IgD-negative memory B cell (primary cell): ENCODE measurements at regions not wholly inside any gene's neighbourhood (a gene's known extent, or its start where the extent isn't known, plus 50 kb on each side); places are given as distances from the start of the nearest gene placed in this dataset.

Experiments used
- H3K27ac Mint-ChIP-seq, 3 donors: one replicate each; pipeline ENCODE4 v1.8.0; 2020 to 2022; ENCODE audit warnings: mild to moderate bottlenecking in 3 of 3, mixed read lengths in 3 of 3, moderate library complexity in 1 of 3
- H3K27me3 Mint-ChIP-seq: one replicate; pipeline ENCODE4 v1.8.0; 2021; ENCODE audit warnings: mixed read lengths
- H3K36me3 Mint-ChIP-seq: one replicate; pipeline ENCODE4 v1.8.0; 2020; ENCODE audit warnings: mild to moderate bottlenecking, mixed read lengths
- H3K4me1 Mint-ChIP-seq, 3 donors: one replicate each; pipeline ENCODE4 v1.8.0; 2020 to 2022; ENCODE audit warnings: mixed read lengths in 3 of 3, mild to moderate bottlenecking in 1 of 3
- H3K4me3 Mint-ChIP-seq, 4 donors: one replicate each; pipeline ENCODE4 v1.8.0; 2020 to 2022; ENCODE audit warnings: mild to moderate bottlenecking in 4 of 4, mixed read lengths in 4 of 4, moderate library complexity in 3 of 4
- H3K9me3 Mint-ChIP-seq, 3 donors: one replicate each; pipeline ENCODE4 v1.8.0; 2020 to 2021; ENCODE audit warnings: mixed read lengths in 3 of 3, mild to moderate bottlenecking in 1 of 3

DNA sequence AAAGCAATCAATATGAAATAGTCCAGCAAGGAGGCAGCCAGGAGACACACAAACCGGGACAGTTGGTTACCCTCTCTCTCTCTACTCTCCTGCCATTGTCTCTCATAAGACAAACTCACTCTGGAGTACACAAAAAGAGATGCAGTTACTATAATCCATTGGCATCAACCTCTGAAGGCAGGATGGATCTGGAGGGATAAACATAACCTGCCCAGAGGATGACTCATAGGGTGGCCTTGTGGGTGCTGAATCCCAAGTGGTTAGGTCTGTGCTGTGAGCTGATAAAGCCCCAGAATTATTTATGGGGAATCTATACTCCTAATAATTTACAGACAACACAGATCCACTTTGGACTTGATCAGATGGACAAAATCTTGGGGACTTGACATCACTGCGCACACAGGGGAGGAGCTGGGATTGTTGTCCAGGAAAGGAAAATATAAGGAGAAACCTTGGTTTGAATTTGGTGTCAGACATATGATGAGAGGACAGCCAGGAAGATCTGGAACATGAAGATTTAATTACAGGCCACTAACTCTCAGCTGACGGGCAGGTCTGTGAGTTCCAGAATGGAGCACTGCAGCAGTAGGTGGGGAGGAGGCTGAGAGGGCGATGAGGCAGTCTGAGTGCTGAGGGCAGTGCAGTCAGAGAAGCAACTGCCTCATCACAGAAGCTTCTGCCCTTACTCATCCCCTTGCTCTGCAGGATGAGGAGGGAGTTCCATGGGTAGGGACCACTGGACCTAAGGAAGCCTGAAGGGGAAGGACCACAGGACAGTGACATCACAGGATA, 113.9 kb upstream of the PRSS58 start:
- H3K4me1 Mint-ChIP-seq: no peaks in the 10 kb centered on the region
- H3K27me3 Mint-ChIP-seq: peaks cover 8% of the 10 kb centered on the region
- no peaks in the 10 kb centered on the region for H3K36me3 Mint-ChIP-seq
- peaks cover under 1 to 11% (median 9%) of the 10 kb centered on the region in 3 donors for H3K9me3 Mint-ChIP-seq
- no peak overlapping the region for H3K27ac Mint-ChIP-seq
- no peak overlapping the region for H3K4me3 Mint-ChIP-seq

DNA sequence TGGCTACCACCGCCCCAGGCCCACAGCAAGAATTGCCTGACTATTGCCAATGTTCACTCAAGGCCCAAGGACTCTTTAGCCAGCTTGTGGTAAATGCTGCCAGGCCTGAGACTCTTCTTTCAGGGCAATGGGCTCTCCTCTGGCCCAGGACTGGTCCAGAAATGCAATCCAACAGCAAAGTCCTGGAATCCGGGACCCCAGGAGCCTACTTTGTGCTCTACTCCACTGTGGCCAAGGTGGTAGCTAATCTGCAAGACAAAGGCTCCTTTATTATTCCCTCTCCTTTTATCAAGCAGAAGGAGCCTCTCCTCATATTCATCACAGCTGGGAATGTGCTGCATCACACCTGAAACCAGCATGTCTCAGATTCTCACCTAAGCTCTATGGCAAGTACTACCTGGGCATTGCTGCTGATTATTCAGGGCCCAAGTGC, 107.6 kb upstream of the PRSS58 start:
- no peak overlapping the region for H3K4me3 Mint-ChIP-seq
- H3K27ac Mint-ChIP-seq: no peak overlapping the region
- peaks cover 1% of the 10 kb centered on the region for H3K36me3 Mint-ChIP-seq
- peaks cover under 1% of the 10 kb centered on the region for H3K27me3 Mint-ChIP-seq
- peaks cover 1 to 15% (median 14%) of the 10 kb centered on the region in 3 donors for H3K9me3 Mint-ChIP-seq
- no peaks in the 10 kb centered on the region for H3K4me1 Mint-ChIP-seq

DNA sequence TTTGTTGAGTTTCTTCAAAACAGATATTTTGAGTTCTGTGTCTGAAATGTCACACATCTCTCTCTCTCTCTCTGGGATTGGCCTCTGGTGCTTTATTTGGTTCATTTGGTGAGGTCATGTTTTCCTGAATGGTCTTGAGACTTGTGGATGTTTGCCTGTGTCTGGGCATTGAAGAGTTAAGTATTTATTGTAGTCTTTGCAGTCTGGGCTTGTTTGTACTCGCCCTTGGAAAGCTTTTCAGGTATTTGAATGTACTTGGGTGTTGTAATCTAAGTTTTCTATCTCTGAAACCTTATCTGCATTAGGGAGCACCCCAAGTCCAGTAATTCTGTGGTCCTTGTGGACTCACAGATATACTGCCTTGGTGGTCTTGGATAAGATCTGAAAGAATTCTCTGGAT, 106.7 kb upstream of the PRSS58 start:
- Mint-ChIP-seq H3K36me3 (peaks cover 1% of the 10 kb centered on the region), H3K4me1 (no peaks in the 10 kb centered on the region), H3K27ac (no peak overlapping the region), H3K4me3 (no peak overlapping the region), H3K9me3 (peaks cover 1 to 15% (median 12%) of the 10 kb centered on the region in 3 donors), H3K27me3 (no peaks in the 10 kb centered on the region)

DNA sequence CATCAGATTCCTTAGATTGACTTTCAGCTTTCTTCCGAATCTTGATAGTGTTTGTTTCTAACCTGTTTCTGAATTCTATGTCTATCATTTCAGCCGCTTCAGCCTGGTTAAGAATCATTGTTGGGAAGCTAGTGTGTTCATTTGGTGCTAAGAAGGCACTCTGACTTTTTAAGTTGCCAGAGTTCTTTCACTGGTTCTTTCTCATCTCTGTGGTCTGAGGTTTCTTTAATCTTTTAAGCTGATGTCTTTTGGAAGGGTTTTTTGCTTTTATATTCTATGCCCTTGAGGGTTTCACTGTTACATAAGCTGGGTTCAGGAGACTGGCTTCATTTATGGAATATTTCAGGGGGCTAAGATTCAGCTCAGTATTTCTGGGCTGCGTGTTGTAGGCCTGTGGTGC, 104.5 kb upstream of the PRSS58 start:
- no peak overlapping the region for H3K4me3 Mint-ChIP-seq
- H3K27ac Mint-ChIP-seq: no peak overlapping the region
- peaks cover 1 to 6% (median 3%) of the 10 kb centered on the region in 3 donors for H3K9me3 Mint-ChIP-seq
- no peaks in the 10 kb centered on the region for H3K27me3 Mint-ChIP-seq
- H3K4me1 Mint-ChIP-seq: peaks cover 0 to 2% (median 0%) of the 10 kb centered on the region in 3 donors
- peaks cover 1% of the 10 kb centered on the region for H3K36me3 Mint-ChIP-seq

DNA sequence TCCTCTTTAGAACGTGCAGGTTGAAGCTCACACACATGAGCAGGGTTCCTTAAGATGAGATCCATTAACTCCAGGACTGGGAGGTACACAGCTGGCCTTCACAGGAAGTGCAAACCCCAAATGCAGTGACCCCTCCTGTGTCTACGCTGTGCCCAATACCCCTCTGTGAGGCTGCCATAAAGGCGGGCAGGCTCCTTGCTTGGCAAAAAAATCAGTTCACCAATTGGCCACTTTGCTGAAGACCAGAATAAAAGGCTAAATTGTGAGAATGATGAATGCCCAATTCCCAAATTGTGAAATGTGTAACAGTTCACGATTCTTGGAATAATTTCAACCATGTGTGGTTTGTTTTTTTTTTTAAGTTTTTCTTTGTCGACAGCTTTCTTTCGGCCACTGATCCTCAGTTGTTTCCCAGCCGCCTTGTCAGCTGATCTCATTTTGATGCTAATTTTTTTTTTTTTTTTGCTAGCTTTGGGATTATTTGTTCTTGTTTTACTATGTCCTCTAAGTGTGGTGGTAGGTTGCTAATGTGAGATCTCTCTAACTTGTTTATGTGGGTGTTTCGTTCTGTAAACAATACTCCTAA, 101.9 kb upstream of the PRSS58 start:
- peaks cover 0 to 6% (median 0%) of the 10 kb centered on the region in 3 donors for H3K9me3 Mint-ChIP-seq
- no peaks in the 10 kb centered on the region for H3K27me3 Mint-ChIP-seq
- peaks cover 1% of the 10 kb centered on the region for H3K36me3 Mint-ChIP-seq
- no peak overlapping the region for H3K4me3 Mint-ChIP-seq
- H3K4me1 Mint-ChIP-seq: peaks cover 0 to 2% (median 0%) of the 10 kb centered on the region in 3 donors
- H3K27ac Mint-ChIP-seq: no peak overlapping the region

DNA sequence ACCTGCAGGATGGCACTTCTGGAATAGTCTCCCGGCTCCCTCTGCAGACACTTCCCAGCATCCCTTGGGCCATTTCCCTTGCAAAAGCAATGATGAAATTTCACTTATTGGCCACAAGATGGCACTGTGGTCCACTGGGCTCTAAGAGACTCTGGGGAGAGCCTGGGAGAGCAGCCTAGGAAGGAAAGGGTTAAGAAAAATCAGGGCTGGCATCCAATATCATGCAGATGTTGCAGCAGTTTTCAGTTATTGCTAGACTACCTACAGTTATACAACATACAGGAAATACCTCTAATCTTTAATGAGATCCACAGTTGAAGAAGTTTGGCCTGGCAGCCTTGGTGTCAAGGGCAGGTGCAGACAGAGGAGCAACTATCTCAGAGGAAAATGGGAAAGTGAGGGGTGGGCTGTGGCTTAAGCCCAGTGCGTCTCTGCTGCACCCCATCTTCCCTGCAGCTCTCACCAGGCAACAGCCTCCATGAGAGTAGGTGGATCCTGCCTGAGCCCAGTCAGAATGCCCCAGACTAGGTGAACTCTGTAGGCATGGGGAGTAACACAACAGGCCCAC, 100.2 kb upstream of the PRSS58 start:
- Mint-ChIP-seq H3K36me3 (no peaks in the 10 kb centered on the region), H3K27me3 (peaks cover 2% of the 10 kb centered on the region), H3K27ac (no peak overlapping the region), H3K9me3 (peaks cover 0 to 6% (median 0%) of the 10 kb centered on the region in 3 donors), H3K4me3 (no peak overlapping the region), H3K4me1 (peaks cover 0 to 2% (median 0%) of the 10 kb centered on the region in 3 donors)

DNA sequence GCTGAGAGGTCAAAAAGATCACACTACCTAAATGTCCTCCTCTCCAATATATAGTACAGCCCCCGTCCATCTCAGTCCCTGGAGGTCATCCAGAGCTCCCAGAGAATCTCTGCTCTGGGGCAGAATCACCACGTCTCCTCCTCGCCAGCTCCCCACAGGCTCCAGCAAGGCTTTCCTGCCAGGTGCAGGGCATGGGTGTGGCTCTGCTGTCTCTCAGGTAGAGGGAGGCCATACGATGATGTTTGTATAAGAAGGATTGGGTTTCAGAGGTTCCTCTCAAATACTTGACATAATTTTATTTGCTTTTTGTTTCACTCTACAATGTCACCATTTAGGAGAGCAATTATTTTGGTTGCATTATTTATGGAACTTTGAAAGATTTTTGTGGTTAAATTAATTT, 98.3 kb upstream of the PRSS58 start:
- H3K27me3 Mint-ChIP-seq: peaks cover 2% of the 10 kb centered on the region
- no peaks in the 10 kb centered on the region for H3K36me3 Mint-ChIP-seq
- no peak overlapping the region for H3K4me3 Mint-ChIP-seq
- H3K4me1 Mint-ChIP-seq: peaks cover 0 to 2% (median 0%) of the 10 kb centered on the region in 3 donors
- H3K9me3 Mint-ChIP-seq: peaks cover 0 to under 1% (median 0%) of the 10 kb centered on the region in 3 donors
- H3K27ac Mint-ChIP-seq: no peak overlapping the region

DNA sequence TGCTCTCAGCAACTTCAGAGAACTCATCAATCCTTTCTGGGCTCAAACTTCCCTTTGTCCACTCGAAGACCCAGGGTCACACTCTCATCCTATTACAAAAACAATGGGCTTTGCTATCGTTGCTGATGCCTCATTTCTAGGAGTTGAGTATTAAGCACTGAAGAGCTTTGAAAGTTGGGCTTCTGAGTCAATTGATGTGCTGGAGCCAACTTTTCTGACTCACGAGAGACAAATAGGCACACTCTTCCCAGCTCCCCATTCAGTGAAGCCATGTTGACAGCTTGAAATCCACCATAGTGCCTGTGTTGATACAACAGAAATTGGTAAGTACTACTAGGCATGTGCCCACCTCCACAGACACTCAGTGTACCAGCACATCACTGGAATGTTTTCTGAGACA, 97.5 kb upstream of the PRSS58 start:
- peaks cover 0 to 3% (median 0%) of the 10 kb centered on the region in 3 donors for H3K4me1 Mint-ChIP-seq
- no peaks in the 10 kb centered on the region for H3K9me3 Mint-ChIP-seq
- peaks cover 2% of the 10 kb centered on the region for H3K27me3 Mint-ChIP-seq
- H3K36me3 Mint-ChIP-seq: no peaks in the 10 kb centered on the region
- no peak overlapping the region for H3K4me3 Mint-ChIP-seq
- H3K27ac Mint-ChIP-seq: no peak overlapping the region

DNA sequence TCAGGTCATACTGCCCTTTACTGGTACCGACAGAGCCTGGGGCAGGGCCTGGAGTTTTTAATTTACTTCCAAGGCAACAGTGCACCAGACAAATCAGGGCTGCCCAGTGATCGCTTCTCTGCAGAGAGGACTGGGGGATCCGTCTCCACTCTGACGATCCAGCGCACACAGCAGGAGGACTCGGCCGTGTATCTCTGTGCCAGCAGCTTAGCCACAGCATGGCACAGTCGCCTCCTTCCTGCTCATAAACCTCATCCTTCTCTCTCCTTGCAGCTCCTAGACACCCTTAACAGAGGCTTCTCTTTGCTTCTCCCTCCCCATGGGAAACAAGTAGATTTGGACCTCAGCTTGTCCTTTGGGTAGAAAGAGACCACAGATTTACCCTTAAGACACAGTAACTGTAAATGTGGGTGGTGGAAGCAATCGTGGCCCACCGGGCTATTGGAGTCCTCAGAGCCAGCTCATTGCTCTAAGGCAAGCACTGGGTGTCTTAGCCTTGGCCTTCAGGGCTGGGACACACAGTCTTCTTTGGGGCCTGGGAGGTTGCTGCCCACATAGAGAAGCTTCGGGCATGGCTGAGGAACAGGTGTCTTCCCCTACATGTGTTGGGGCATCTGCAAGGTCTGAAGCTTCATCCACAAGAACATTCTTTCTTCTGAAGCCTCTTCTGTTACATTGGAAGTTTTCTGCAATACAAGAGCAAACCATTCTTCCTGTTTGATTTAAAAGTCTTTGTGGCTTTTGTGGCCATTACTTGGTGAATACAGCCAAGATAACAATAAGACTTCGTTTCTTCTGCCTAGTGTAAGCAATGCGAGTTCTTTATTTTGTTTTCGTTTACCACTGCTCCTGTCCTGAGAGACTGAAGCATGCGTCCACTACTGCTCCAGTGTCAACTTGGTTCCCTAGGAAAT, 95.5 kb upstream of the PRSS58 start:
- peaks cover 0 to 4% (median 0%) of the 10 kb centered on the region in 3 donors for H3K9me3 Mint-ChIP-seq
- H3K36me3 Mint-ChIP-seq: no peaks in the 10 kb centered on the region
- peaks cover 12% of the 10 kb centered on the region for H3K27me3 Mint-ChIP-seq
- peaks cover 0 to 3% (median 0%) of the 10 kb centered on the region in 3 donors for H3K4me1 Mint-ChIP-seq
- H3K4me3 Mint-ChIP-seq: peak overlapping the region in 1 of 4 donors; percentile 0
- no peak overlapping the region for H3K27ac Mint-ChIP-seq

DNA sequence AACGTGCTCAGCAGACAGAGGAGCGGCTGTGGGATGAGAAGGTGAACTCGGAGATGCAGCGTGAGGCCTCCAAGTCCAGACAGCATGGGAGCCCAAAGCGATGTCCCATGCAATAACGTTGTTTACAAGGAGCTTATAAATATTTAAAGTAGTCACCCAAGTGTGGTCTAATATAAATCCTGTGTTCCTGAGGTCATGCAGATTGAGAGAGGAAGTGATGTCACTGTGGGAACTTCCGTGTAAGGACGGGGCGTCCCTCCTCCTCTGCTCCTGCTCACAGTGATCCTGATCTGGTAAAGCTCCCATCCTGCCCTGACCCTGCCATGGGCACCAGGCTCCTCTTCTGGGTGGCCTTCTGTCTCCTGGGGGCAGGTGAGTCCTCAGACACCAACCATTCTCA, 94.7 kb upstream of the PRSS58 start:
- H3K36me3 Mint-ChIP-seq: no peaks in the 10 kb centered on the region
- H3K4me3 Mint-ChIP-seq: no peak overlapping the region

DNA sequence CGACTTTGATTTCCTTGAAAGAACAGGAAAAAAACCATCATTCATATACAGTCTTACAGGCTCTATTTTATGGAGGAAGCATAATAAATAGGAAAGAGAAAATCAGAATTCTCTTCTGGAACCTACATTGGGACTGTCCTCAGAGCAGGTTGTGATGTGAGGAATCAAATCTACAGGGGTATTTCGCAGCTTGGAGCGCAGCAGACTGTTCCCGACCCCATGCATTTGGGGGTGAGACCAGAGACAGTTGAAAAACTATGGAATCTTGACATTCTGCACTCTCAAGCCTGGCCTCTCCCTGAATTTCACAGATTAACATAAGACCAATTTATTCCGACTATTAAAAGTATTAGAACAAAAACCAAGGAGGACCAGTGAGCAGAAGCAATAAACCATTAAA, 93.3 kb upstream of the PRSS58 start:
- Mint-ChIP-seq H3K9me3 (peaks cover 0 to 4% (median 0%) of the 10 kb centered on the region in 3 donors), H3K27ac (no peak overlapping the region), H3K4me3 (no peak overlapping the region), H3K36me3 (no peaks in the 10 kb centered on the region), H3K4me1 (peaks cover 0 to 4% (median 0%) of the 10 kb centered on the region in 3 donors), H3K27me3 (peaks cover 20% of the 10 kb centered on the region)

More for the DNA sequence above, 94.7 kb upstream of the PRSS58 start:
- H3K27me3 Mint-ChIP-seq: peaks cover 17% of the 10 kb centered on the region
- H3K27ac Mint-ChIP-seq: no peak overlapping the region
- H3K4me1 Mint-ChIP-seq: peaks cover 0 to 4% (median 0%) of the 10 kb centered on the region in 3 donors
- H3K9me3 Mint-ChIP-seq: peaks cover 0 to 4% (median 0%) of the 10 kb centered on the region in 3 donors

DNA sequence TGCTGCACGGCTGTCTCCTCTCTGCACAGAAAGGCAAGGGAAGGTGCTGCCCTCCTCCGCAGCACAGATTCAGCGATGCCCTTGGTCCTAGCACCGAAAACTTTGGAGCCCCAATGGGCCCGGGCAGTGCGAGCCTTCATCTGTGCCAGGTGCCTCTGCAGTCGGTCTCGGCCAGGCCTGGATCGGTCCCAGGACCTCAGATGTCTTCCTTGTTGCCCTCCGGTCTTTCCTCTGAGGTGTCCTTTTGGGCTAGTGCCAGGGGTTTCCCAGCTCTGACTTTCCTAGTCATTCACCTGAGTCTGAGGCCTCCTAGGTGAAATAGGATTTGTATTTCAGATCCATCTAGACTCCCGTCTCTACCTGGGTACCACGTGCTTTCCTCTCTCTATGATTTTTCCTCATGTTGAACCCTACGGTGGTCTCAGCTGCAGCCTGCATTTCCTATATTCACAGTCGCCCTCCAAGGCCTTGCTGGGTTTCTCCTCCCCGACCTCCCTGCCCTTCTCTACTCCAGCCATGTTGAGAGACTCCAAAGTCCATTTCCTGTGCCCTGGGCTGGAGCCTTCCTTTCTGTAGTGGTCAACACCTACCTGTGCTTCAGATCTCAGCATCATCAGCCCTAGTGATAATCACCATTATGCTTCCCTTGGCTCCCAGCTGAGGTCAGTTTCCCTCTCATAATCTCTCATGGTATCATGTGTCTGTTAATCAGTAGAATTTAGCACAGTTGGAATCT, 92.0 kb upstream of the PRSS58 start:
- no peak overlapping the region for H3K27ac Mint-ChIP-seq
- peaks cover 24% of the 10 kb centered on the region for H3K27me3 Mint-ChIP-seq
- no peaks in the 10 kb centered on the region for H3K36me3 Mint-ChIP-seq
- no peak overlapping the region for H3K4me3 Mint-ChIP-seq
- peaks cover 0 to 4% (median 0%) of the 10 kb centered on the region in 3 donors for H3K4me1 Mint-ChIP-seq
- peaks cover 0 to 4% (median 0%) of the 10 kb centered on the region in 3 donors for H3K9me3 Mint-ChIP-seq

DNA sequence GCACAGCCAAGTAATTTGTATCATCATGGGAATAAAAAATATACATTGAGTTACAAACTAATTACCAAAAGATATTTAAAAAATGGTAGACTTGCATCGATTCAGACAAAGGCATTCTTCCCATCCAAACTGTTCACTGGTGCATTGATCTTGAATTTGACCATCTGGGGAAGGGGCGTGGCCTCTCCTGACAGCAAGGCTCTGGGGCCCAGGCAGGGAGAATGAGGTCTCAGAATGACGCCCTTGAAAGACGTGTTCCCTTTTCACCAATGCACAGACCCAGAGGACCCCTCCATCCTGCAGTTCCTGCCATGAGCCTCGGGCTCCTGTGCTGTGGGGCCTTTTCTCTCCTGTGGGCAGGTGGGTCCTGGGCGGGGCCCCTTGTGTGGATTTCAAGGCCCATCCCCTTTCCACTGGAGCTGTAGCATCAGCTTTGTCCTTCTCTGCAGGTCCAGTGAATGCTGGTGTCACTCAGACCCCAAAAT, 91.1 kb upstream of the PRSS58 start:
- no peak overlapping the region for H3K4me3 Mint-ChIP-seq
- H3K27me3 Mint-ChIP-seq: peaks cover 24% of the 10 kb centered on the region
- peaks cover 0 to 4% (median 0%) of the 10 kb centered on the region in 3 donors for H3K9me3 Mint-ChIP-seq
- no peaks in the 10 kb centered on the region for H3K36me3 Mint-ChIP-seq
- H3K27ac Mint-ChIP-seq: no peak overlapping the region
- peaks cover 0 to 4% (median 0%) of the 10 kb centered on the region in 3 donors for H3K4me1 Mint-ChIP-seq

DNA sequence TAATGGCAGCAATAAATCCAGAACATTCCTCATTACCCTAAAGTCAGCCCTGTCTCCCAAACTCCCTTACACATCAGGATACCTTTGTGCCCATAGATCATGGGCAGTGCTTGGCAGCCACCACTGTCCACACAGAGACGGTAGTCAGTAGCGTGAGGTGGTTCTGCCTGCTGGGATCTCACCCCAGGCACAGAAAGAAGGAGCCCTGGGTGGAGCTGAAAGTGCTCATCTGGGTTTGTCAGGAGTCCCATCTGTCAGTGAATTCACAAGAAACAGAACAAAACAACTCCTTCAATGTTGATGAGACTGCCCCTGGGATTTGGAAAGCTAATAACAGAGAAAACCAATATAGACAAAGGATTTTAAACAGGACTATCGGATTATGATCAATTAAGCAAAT, 90.2 kb upstream of the PRSS58 start:
- H3K4me1 Mint-ChIP-seq: peaks cover 0 to 4% (median 0%) of the 10 kb centered on the region in 3 donors
- H3K27ac Mint-ChIP-seq: no peak overlapping the region
- peaks cover 0 to 4% (median 0%) of the 10 kb centered on the region in 3 donors for H3K9me3 Mint-ChIP-seq
- H3K4me3 Mint-ChIP-seq: no peak overlapping the region
- peaks cover 22% of the 10 kb centered on the region for H3K27me3 Mint-ChIP-seq
- no peaks in the 10 kb centered on the region for H3K36me3 Mint-ChIP-seq
